Activated CD8-positive, alpha-beta T cell treated with anti-CD3 and anti-CD28 coated beads, Interleukin-2, amount 10 ng/mL, durations not matched to agents 7 days and 5 days (primary cell): ENCODE measurements at regions not wholly inside any gene's neighbourhood (a gene's known extent, or its start where the extent isn't known, plus 50 kb on each side); places are given as distances from the start of the nearest gene placed in this dataset.

Source experiments
- ATAC-seq: fragments of 150-1000 bp; cut with Tn5 transposase; one replicate; pipeline ENCODE4 v1.10.0; 2021; ENCODE audit warnings: moderate library complexity
- CTCF ChIA-PET: fragments of 350-600 bp; sonication (Branson Sonifier 250); formaldehyde crosslinking; loops from one replicate; lab custom pipeline; 2021; ENCODE audit warnings: antibody characterized with exemption; lab: Charles Lee
- POLR2A ChIA-PET: fragments of 350-600 bp; sonication (Branson Sonifier 250); formaldehyde crosslinking; loops from one replicate; lab custom pipeline; 2021; ENCODE audit warnings: antibody characterized with exemption; lab: Charles Lee
- DNase-seq: peaks from one replicate; pipeline ENCODE4 v3.0.0-alpha.2; 2020
- H3K27ac Mint-ChIP-seq: one replicate; pipeline ENCODE4 v1.8.0; 2021; ENCODE audit warnings: mild to moderate bottlenecking, mixed read lengths
- H3K27me3 Mint-ChIP-seq: one replicate; pipeline ENCODE4 v1.8.0; 2021; ENCODE audit warnings: low read depth, mixed read lengths
- H3K36me3 Mint-ChIP-seq: one replicate; pipeline ENCODE4 v1.8.0; 2021; ENCODE audit warnings: low read depth, mixed read lengths
- H3K4me1 Mint-ChIP-seq: one replicate; pipeline ENCODE4 v1.8.0; 2021; ENCODE audit warnings: low read depth, mixed read lengths
- H3K4me3 Mint-ChIP-seq: one replicate; pipeline ENCODE4 v1.8.0; 2021; ENCODE audit warnings: mild to moderate bottlenecking, mixed read lengths
- H3K9me3 Mint-ChIP-seq: one replicate; pipeline ENCODE4 v1.8.0; 2022; ENCODE audit warnings: mixed read lengths; ENCODE audit not compliant: insufficient read depth

- Mint-ChIP-seq H3K27ac (no peak overlapping the region), H3K27me3 (no peaks in the 10 kb centered on the region), H3K9me3 (no peaks in the 10 kb centered on the region), H3K4me1 (no peaks in the 10 kb centered on the region), H3K36me3 (no peaks in the 10 kb centered on the region), H3K4me3 (no peak overlapping the region)
- ChIA-PET POLR2A (no interaction called here), CTCF (no interaction called here)
- DNase-seq (no peak), ATAC-seq (no peak)
Observed at GRCh38 chr21:16279731-16280581, 550.2 kb downstream of the USP25 start.

- CTCF ChIA-PET, result no interaction called here
- no peak for ATAC-seq
- H3K9me3 Mint-ChIP-seq, result no peaks in the 10 kb centered on the region
- H3K27ac Mint-ChIP-seq, result no peak overlapping the region
- H3K4me3 Mint-ChIP-seq, result no peak overlapping the region
- POLR2A ChIA-PET, result no interaction called here
- no peaks in the 10 kb centered on the region for H3K27me3 Mint-ChIP-seq
- DNase-seq, result no peak
- H3K36me3 Mint-ChIP-seq, result no peaks in the 10 kb centered on the region
- no peaks in the 10 kb centered on the region for H3K4me1 Mint-ChIP-seq
Observed at GRCh38 chr21:16280686-16281091, 550.9 kb downstream of the USP25 start.

GRCh38 chr21:16283516-16283915 lies 553.7 kb downstream of the USP25 start:
- no peak for ATAC-seq
- ChIA-PET CTCF (no interaction called here), POLR2A (no interaction called here)
- no peaks in the 10 kb centered on the region for H3K9me3 Mint-ChIP-seq
- no peaks in the 10 kb centered on the region for H3K36me3 Mint-ChIP-seq
- no peaks in the 10 kb centered on the region for H3K4me1 Mint-ChIP-seq
- no peak for DNase-seq
- H3K4me3 Mint-ChIP-seq, result no peak overlapping the region
- H3K27ac Mint-ChIP-seq, result no peak overlapping the region
- no peaks in the 10 kb centered on the region for H3K27me3 Mint-ChIP-seq

- CTCF ChIA-PET, result no interaction called here
- Mint-ChIP-seq H3K27ac (no peak overlapping the region), H3K4me1 (no peaks in the 10 kb centered on the region), H3K9me3 (no peaks in the 10 kb centered on the region), H3K36me3 (no peaks in the 10 kb centered on the region), H3K27me3 (no peaks in the 10 kb centered on the region), H3K4me3 (no peak overlapping the region)
- DNase-seq (no peak), ATAC-seq (no peak)
- POLR2A ChIA-PET, result interaction anchor here (0.7 kb wide), 1 partner anchor 62 kb away, joined by 5 read pairs; no protein-coding TSS in a partner anchor
Observed at GRCh38 chr21:16285605-16286126, 555.9 kb downstream of the USP25 start.

- no peak overlapping the region for H3K27ac Mint-ChIP-seq
- no peaks in the 10 kb centered on the region for H3K27me3 Mint-ChIP-seq
- ChIA-PET CTCF (no interaction called here), POLR2A (no interaction called here)
- no peaks in the 10 kb centered on the region for H3K36me3 Mint-ChIP-seq
- no peaks in the 10 kb centered on the region for H3K9me3 Mint-ChIP-seq
- no peak overlapping the region for H3K4me3 Mint-ChIP-seq
- H3K4me1 Mint-ChIP-seq, result no peaks in the 10 kb centered on the region
- no peak for ATAC-seq
- no peak for DNase-seq
Observed at GRCh38 chr21:16287046-16287445, 557.3 kb downstream of the USP25 start.

- ChIA-PET CTCF (no interaction called here), POLR2A (no interaction called here)
- H3K4me1 Mint-ChIP-seq, result no peaks in the 10 kb centered on the region
- H3K4me3 Mint-ChIP-seq, result no peak overlapping the region
- DNase-seq (no peak), ATAC-seq (no peak)
- H3K36me3 Mint-ChIP-seq, result no peaks in the 10 kb centered on the region
- no peak overlapping the region for H3K27ac Mint-ChIP-seq
- no peaks in the 10 kb centered on the region for H3K9me3 Mint-ChIP-seq
- H3K27me3 Mint-ChIP-seq, result no peaks in the 10 kb centered on the region
Observed at GRCh38 chr21:16291296-16291695, 561.5 kb downstream of the USP25 start.

GRCh38 chr21:16294128-16294527 lies 564.3 kb downstream of the USP25 start:
- Mint-ChIP-seq H3K9me3 (no peaks in the 10 kb centered on the region), H3K27ac (no peak overlapping the region), H3K36me3 (no peaks in the 10 kb centered on the region), H3K27me3 (no peaks in the 10 kb centered on the region), H3K4me3 (no peak overlapping the region), H3K4me1 (no peaks in the 10 kb centered on the region)
- DNase-seq (no peak), ATAC-seq (no peak)
- CTCF ChIA-PET, result no interaction called here
- POLR2A ChIA-PET, result no interaction called here

- Mint-ChIP-seq H3K27ac (no peak overlapping the region), H3K36me3 (no peaks in the 10 kb centered on the region), H3K9me3 (no peaks in the 10 kb centered on the region), H3K4me1 (no peaks in the 10 kb centered on the region), H3K27me3 (no peaks in the 10 kb centered on the region), H3K4me3 (no peak overlapping the region)
- ChIA-PET POLR2A (interaction anchor here (0.8 kb wide), 1 partner anchor 313 kb away, joined by 3 read pairs; no protein-coding TSS in a partner anchor), CTCF (no interaction called here)
- ATAC-seq (no peak), DNase-seq (no peak)
Observed at GRCh38 chr21:16302851-16303282, 573.1 kb downstream of the USP25 start.

- no peak for DNase-seq
- Mint-ChIP-seq H3K27ac (no peak overlapping the region), H3K36me3 (no peaks in the 10 kb centered on the region), H3K9me3 (no peaks in the 10 kb centered on the region), H3K4me1 (no peaks in the 10 kb centered on the region), H3K27me3 (no peaks in the 10 kb centered on the region), H3K4me3 (no peak overlapping the region)
- ATAC-seq, result no peak
- ChIA-PET POLR2A (no interaction called here), CTCF (no interaction called here)
Observed at GRCh38 chr21:16304174-16305095, 574.7 kb downstream of the USP25 start.

GRCh38 chr21:16305686-16306085 lies 575.9 kb downstream of the USP25 start:
- Mint-ChIP-seq H3K27me3 (no peaks in the 10 kb centered on the region), H3K9me3 (no peaks in the 10 kb centered on the region), H3K27ac (no peak overlapping the region), H3K36me3 (no peaks in the 10 kb centered on the region), H3K4me3 (no peak overlapping the region), H3K4me1 (no peaks in the 10 kb centered on the region)
- DNase-seq (no peak), ATAC-seq (no peak)
- ChIA-PET POLR2A (no interaction called here), CTCF (no interaction called here)

GRCh38 chr21:16307256-16307655 lies 577.5 kb downstream of the USP25 start:
- Mint-ChIP-seq H3K9me3 (no peaks in the 10 kb centered on the region), H3K4me1 (no peaks in the 10 kb centered on the region), H3K27ac (no peak overlapping the region), H3K4me3 (no peak overlapping the region), H3K36me3 (no peaks in the 10 kb centered on the region), H3K27me3 (no peaks in the 10 kb centered on the region)
- DNase-seq (no peak), ATAC-seq (no peak)
- ChIA-PET POLR2A (no interaction called here), CTCF (no interaction called here)

GRCh38 chr21:16308269-16308668 lies 578.5 kb downstream of the USP25 start:
- DNase-seq (no peak), ATAC-seq (no peak)
- ChIA-PET POLR2A (no interaction called here), CTCF (no interaction called here)
- Mint-ChIP-seq H3K9me3 (no peaks in the 10 kb centered on the region), H3K4me1 (no peaks in the 10 kb centered on the region), H3K36me3 (no peaks in the 10 kb centered on the region), H3K27me3 (no peaks in the 10 kb centered on the region), H3K4me3 (no peak overlapping the region), H3K27ac (no peak overlapping the region)
